ENCODE measurements at regions not wholly inside any gene's neighbourhood (a gene's known extent, or its start where the extent isn't known, plus 50 kb on each side); places are given as distances from the start of the nearest gene placed in this dataset.

DNA sequence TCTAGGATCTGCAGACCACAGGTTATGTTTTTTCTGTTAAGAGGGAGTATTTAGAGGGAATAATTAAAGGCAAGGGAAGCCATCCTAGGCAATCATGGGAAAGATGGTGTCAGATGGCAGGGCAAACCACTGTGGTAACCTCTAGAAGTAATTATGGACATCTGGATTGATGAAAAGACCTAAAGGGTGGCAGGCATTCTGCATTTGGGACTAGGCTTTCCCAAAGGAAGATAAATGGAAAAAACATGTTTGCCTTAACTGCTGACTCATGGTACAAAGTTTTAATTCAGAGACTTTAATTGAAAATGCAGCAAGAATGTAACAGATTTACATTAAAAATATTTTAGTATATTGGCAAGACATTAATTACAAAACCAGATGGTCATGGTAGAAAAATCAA, 88.1 kb downstream of the TMEM30B start:
- no peak for DNase-seq (ENCODE audit: low spot score)

DNA sequence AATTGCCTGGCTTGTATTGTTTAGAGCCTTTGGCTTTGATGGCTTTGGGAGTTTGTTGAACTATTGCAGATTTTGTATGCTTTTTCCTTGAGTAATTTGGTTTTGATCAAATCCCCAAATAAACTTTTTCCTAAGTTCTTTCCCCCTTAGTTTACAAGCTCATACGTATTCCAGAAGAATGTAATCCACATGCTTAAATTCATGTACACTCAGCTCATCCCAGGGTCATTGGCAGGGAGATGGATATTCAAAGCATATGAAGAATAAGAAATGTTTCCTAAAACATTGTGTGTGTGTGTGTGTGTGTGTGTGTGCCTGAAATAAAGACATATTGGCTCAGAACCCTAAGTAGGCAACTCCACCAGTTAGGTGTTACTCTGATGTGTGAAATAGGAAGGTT, 89.4 kb downstream of the TMEM30B start:
- DNase-seq (ENCODE audit: low spot score): no peak

DNA sequence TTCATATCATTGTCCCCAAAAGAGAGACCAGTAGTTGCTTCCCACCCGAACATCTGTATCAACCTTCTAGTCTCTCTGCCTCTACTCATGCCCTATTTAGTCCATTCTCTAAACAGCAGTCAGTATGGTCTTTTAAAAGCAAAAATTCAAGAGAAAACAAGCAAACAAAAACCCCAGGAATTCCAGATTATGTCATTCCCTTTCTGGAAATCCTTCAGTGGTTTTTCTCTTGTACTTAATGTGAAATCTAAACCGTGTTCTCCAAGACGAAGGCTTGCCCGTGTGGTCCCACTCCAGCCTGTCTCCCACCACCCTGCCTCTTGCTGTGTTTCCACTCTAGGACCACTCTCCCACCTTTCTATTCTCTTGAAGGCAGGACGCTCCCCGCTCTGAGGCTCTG, 90.8 kb downstream of the TMEM30B start:
- no peak for DNase-seq (ENCODE audit: low spot score)

DNA sequence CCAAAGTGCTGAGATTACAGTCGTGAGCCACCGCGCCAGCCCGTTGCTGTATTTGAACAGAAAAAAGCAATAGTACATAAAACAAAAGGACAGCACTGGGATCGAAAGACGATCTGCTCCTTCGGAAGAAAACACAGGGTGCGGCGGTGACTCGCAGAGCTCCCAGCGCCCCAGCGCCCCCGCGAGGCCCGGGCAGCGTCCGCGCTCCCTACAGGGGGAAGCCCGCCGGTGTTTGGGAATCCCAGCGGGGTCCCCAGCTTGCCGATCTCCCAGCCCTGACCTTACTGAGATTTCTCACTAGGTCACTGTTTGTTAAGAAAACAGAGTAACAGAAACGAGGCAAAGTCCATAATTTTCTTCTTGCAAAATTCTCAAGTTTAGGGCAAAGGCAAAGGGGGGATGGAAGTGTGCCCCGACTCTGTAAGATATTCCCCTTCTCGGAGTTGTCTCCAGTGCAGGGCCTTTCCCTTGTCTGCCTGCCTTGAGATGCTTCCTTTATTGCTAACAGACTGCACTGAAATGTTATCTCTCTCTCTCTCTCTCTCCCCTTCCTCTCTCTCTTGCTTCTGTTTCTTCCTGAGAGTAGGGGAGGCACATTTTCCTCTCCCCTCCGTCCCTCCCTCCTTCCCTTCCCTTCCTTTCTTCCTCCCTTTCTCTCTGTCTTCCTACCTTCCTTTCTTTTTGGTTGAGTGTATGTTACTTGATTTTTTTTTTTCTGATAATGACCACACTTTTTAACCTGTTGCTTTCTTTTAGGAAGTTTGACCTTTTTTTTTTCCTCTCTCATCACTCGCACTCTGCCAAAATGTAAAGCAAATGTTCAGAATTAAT, 91.9 kb downstream of the TMEM30B start:
- DNase-seq (ENCODE audit: low spot score): peak; percentile 78

DNA sequence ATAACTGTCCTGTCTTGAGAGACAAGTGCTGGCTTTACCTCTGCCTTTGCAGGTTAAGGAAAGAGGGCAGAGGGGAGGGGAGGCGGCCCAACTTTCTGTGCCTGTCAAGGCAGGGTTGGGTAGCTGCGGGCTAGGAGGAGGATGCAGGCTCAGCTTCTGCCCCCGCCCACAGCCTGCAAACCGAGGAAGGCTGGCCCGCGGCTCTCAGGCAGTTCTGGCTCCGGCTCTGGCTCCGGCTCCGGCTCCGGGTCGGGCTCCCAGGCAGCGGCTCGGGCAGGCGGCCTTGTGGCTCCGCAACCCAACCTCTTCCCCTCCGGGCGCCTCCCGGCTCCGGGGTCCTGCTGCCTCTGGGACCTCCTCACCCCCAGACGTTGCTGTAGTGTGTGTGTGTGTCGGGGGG, 92.9 kb downstream of the TMEM30B start:
- DNase-seq (ENCODE audit: low spot score): no peak

DNA sequence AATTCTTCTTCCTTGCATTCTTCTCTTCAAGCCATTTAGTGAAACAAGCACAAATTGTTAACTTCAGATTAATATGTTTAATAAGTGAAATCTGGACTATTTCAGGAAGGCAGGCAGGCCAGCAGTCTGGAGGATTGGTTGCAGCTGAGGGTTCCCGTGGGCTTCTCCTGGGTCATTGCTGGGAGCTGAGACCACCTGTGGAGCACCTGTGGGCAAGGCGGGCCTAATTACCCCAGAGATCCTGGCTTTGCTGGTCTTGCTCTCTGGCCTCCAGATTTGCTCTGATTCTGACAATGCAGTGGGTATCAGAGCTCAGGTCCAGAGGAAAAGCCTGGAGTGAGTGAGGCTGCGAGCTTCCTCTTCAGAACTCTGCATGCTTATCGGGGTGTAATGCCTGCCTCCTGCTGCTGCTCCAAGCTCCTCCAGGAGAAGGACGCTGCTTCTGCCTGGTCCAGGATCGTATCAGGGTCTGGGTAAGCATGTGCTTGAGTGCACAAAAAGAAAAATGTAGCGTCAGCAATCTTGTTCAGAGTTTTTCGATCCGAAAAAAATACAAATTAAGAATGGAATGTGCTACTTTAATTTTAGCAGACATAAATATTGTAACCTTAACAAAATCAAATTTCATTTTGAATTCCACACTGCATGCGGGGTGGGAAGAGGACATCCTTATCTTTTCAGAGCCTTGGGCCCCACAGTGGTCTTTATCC, 93.8 kb downstream of the TMEM30B start:
- DNase-seq (ENCODE audit: low spot score): no peak

DNA sequence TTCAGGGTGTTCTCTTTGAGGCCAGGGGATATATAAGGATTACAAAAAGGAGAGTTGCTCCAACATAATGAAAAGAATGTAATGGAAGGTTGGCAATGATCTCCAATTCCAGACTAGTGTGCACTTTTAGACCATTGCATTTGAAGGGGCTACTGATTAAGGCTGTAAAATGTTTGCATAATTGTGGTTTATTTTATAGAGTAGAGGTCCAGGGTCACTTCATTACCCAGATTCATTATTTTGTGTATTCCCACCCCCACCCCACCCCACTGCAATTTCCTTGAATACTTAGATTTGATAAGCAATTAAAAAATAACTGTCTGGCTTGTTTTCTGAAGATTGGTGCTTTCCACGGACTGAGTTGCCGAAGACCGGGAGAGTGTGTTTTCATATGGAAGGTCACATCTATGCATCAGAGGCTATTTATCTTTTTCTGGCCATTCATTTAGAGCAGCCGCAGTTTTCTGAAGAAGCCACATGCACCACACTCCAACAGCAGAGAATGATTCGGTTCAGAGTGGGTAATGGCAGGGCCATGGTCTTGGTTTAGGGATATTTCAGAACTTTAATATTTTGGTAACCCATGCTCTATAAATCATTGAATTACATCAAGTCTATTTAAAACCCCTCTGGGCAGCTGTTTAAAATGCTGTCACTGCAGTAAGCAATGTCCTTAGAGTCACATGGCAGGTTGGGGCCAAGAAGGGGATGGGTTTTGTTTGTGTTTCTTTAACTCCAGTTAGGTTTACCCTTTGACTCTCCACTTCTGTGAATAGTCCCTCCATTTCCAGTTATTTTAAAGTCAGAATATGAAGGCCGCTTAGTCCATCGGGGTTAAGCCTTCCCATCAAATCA, 94.6 kb downstream of the TMEM30B start:
- no peak for DNase-seq (ENCODE audit: low spot score)

DNA sequence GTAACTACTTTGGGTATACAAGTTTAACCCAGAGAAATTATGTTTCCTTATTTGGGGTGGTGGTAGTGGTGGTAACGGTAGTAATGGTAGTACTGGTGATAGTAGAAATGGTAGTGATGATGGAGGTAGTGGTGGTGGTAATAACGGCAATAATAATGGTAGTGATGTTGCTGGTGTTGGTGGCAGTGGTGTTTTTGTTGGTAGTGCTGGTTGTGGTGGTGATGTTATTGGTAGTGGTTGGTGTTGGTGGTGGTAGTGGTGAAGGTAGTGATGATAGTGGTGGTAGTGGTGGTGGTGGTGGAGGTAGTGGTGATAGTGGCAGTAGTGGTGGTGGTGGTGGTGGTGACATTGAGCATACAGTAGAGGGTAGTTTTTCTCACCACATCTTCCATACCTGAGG, 95.6 kb downstream of the TMEM30B start:
- no peak for DNase-seq (ENCODE audit: low spot score)

DNA sequence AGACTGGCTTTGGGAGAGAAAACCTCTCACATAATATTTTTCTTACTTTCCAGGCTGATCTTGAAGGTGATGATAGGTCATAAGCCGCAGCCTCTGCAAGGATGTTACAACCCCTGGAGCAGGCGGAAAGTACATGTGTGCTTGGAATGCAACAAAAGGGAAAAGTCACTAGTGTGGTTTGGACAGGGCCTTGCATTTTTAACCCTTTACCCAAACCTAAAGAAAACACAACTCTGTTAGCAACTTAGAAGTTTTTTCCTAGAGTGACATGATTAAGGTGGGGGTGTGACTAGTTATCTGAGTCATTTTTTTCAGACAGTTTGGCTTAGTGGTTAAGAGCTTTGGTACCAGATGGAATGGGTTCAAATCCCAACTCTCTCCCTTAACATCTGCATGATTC, 97.0 kb downstream of the TMEM30B start:
- DNase-seq (ENCODE audit: low spot score): peak; percentile 70

DNA sequence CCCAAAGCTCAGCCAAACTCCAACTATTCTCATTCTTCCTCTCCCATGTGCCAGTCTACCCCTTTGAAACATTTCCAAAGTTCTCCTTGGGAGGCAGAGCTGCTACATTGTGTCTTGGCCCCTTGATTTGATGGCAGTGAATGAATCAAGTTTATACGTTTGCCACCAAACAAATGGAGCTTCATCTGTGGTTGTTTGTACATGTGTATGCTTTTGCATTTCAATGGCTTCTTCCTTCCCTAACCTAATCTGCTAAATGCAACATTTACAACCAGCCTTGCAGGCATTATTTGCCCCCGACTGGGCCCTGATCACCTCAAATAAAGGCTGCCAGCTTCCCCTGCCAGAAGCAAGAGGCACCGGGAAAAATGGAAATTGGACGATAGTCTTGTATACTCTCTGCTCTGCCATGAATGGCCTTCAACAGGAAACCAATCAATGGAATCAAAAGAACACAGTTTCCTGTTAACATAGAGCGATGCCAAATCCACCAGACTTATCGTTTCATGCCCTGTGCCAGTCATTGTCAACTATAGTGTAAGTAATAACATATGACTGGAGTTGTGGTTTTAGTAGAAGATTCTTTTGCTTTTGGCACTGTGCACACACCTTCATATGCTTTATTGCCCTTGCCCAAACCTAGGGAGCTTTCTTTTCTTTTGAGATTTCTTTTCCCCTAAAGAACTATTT, 97.8 kb downstream of the TMEM30B start:
- DNase-seq (ENCODE audit: low spot score): no peak

DNA sequence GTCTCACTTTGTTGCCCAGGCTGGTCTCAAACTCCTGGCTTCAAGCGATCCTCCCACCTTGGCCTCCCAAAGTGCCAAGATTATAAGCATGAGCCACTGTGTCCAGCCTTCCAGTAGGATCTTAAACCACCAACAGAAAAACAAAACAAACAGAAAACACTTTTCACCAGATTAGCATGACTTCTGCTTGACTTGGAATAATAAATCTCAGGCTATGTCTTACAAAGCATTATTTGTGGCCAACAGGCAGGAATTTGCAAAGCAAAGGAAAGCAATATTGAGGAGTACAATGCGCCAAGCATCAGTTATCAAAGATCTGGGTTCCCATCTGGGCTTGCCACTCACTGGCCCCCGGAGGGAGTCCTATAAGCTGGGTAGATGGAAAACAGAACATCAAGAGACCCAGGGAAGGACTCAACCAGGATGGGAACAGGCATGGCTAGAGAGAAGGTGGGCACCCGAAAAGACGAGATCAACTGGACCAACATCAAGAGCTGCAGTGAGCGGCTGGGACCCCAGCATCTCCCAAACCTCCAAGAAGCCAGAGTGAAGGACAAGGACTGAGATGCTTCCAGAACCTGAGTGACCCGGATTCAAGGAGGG, 101.2 kb downstream of the TMEM30B start:
- no peak for DNase-seq (ENCODE audit: low spot score)

DNA sequence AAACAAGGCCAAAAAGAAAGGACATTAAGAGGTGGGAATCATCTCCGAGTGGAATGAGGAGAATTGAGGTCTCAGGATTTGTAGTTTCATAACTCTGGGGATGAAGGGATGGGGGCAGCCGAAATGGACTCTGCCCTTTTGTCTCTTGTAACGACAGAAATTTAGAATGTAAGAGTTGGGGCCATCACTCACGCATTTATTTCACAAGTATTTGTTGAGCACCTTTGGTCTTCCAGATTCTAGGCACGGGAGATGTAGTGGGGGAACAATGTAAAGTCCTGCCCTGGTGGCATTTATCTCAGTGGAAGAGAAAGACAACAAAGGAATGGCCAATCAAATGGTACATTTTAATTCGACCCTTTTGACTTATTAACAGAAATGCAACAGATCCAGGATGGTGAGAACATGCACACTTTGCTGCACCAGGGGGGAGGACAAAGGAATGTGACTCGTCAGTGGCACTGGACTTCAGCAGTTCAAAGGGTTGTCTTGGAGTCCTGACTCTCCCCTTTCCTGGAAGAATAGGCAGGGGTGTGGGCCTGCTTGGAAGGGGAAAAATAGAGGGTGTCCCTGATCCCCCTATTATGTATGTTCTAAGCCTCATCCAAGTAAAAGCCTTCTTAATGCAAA, 102.0 kb downstream of the TMEM30B start:
- no peak for DNase-seq (ENCODE audit: low spot score)

DNA sequence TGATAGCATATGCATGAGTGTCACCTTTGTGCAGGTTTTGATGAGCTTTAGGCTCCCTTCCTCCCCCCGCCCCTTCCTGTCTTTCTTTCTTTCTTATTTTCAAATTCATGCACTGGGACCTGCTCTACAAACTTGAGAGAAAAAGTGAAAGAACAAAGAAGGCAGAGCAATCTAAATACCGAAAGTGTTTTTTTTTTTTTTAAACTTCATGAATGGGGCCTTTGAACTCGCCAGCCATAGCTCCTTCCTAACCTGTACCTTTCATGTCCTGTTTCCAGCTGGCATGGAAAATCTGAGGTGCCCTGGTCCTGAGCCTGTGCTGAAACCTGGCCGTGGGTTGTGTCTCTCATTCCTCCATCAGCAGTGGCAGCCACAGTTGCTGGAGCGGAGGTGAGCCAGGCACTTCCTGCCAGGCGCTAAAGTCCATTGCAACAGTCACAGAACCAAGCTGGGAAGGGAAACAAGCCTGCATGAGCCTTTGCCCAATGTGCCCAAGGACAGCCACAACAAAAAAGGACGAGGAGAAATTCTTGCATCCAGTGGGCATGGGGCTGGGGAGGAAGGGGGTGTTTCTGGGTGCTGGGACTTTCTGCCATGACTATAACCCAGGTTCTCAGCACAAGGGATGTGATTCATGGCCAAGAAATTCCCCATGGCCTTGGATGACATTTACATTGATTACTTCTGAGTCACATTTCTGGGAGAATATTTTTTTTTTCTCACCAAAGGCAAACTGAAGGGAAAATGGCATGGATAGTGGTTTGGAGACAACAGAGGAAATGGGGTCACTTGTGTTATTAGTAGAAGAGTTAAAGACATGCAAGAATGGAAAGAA, 102.7 kb downstream of the TMEM30B start:
- peak; percentile 80 for DNase-seq (ENCODE audit: low spot score)

DNA sequence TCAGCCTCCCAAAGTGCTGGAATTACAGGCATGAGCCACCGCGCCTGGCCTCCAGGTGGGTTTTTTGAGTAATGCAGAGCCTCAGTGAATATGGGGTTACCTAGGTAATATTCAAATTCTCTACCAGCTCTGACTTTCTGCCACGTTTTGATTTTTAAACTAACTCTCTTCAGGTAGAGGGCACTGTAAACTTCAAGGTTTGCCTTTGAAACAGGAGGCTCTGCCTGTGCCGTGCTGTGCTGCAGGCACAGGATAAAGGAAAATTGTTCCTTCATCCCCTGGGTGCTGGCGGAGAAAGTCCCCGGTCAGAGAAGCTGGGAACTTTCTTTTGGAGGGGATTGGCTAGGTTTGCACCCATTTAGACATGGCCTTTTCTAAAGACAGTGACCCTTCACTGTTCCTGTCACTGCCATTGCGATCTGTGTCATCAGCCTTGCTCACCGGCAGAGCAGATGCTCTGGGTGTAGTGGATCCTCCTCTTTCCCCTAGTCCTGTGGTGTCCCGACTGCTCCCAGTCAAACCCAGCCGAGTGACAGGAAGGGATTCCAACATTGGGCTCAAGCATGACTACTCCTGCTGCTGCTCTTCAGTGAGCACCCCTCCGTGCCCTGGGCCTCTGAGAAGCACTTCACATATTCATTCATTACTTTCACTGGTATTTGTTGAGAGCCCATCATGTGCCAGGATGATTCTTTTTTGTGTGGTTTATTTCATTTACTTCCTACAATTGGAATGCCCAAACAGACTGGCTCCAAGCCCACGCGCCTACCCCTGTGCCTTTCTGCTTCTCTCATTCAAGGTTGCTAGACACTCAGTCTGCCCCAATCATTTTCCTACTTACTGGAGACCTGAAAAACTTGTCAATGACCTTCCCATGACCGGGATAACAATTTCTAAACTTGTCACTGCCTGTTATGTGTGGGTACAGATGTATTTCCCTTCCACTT, 103.6 kb downstream of the TMEM30B start:
- DNase-seq (ENCODE audit: low spot score): no peak

DNA sequence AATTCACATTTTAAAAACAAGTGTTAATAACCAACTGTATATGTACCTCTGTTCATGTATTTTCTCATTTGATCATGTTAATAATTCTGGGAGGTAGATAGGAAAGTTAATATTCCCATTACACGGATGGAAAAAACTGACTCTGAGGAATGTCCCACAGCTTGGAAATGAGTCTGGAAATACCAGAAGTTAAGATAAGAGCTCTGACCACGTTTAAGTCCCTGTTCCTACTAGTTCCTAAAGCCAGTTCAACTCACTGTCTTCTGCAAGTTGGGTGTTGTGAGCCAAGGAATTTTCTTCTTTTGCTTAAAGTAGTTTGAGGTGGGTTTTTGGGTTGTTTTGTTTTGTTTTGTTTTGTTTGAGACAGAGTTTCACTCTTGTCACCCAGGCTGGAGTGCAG, 104.5 kb downstream of the TMEM30B start:
- no peak for DNase-seq (ENCODE audit: low spot score)

DNA sequence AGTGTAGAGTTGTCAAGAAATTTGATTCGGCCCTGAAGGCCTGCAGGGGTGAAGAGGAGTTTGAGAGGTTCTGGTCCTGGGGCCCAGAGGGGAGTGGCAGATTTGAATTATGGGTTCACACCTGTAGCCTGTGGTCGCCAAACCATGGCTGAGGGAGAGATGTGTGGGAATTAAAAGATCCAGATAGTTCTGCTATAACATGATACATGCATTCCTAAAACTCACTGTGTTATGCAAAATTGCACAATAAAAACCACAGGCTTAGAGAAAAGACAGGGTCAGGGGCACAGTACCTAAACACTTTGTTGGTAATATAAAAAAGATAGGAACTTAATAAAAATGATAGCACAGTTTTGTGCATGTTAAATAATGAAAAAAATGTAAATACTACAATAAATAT, 106.2 kb downstream of the TMEM30B start:
- DNase-seq (ENCODE audit: low spot score): no peak

DNA sequence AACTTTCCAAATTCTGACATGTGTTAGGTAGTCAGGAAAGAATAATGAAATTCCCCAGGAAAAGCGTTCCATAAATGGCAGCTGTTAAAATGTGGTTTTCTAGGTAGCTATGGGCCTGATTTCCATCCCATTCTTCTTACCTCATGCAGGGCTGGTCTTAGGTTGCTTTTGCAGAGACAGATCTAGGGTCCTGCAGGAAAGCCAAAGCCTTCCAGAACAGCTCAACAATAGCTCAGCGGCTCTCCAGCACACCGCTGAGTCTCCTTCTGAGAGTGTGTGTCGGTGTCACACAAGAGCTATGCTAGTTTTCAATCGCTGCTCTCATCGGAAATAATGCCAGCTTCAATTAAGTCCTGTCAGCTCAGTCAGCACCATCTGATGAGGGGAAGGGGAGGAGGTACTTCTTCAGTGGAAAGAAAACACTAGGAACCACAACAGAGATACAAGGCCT, 106.7 kb downstream of the TMEM30B start:
- DNase-seq (ENCODE audit: low spot score): no peak

DNA sequence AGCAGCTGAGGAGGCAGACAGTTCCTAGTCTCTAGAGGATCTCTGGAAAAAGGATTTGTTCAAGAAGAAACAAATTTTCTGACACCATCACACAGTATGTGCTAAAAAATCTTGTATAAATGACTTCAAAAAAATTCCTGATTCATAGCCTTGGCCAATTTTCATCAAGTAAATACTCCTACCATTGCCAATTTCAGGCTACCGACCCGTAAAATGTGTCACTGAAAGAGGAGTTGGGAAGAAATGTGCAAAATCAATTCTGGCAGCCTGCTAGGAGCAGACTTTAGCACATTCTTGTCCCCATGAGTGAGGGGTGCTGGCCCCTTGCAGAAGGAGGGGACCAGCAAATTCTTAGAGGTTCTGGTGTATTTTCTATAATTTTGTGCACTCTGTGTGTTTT, 109.4 kb downstream of the TMEM30B start:
- no peak for DNase-seq (ENCODE audit: low spot score)

DNA sequence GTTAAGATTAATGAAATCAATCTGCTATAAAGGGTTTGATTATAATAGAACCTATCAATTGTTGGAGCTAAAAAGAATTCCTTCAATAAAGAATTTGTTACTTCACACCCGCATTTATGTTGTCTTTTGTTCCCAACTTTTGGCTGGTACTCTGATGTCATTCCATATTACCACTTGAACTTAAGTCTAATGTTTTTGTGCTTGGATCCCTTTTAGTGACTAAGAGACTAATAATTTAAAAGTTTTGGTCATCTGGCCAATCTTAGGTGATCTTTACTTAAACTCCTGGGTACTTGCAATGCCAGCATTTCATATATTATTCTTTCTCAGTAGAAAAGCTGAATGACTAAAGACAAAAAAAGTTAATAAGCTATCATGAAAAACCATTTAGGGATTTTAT, 113.0 kb downstream of the TMEM30B start:
- no peak for DNase-seq (ENCODE audit: low spot score)

Measured in AG08396 (cell line).